H1 (cell line): ENCODE measurements at regions not wholly inside any gene's neighbourhood (a gene's known extent, or its start where the extent isn't known, plus 50 kb on each side); places are given as distances from the start of the nearest gene placed in this dataset.

ENCODE experiments used
- CTCF ChIA-PET: fragments of 300-600 bp; sonication (Branson Sonifier 250); formaldehyde crosslinking; loops from one replicate; lab custom pipeline; 2021; ENCODE audit not compliant: partially characterized antibody; lab: Charles Lee
- POLR2A ChIA-PET: fragments of 300-600 bp; sonication (Branson Sonifier 250); formaldehyde crosslinking; loops from one replicate; lab custom pipeline; 2021; ENCODE audit warnings: inconsistent platforms; ENCODE audit not compliant: partially characterized antibody; lab: Charles Lee
- DNase-seq, 2 experiments: peaks; one replicate each; pipeline versions ENCODE4 v3.0.0 to v3.0.0-alpha.2; 2010 to 2022; ENCODE audit warnings: low spot score in 2 of 2, low read depth in 1 of 2, mixed read lengths in 1 of 2
- FAIRE-seq: peaks from 2 replicates; lab custom pipeline; 2011; peaks lifted over from hg19 to GRCh38; lab: Jason Lieb, UNC
- H2AFZ ChIP-seq: 2 replicates; pipeline ENCODE4 v1.8.1; 2012; ENCODE audit warnings: low read length, inconsistent platforms
- H2AK5ac ChIP-seq: 2 replicates; pipeline ENCODE4 v1.6.1; 2013; ENCODE audit warnings: low read depth, low read length
- H2BK120ac ChIP-seq: replicated peaks from 2 replicates; pipeline ENCODE3; 2013; ENCODE audit warnings: low read depth, low read length, inconsistent platforms
- H2BK12ac ChIP-seq: 2 replicates; pipeline ENCODE4 v1.6.1; 2013; ENCODE audit warnings: low read depth, low read length
- H2BK15ac ChIP-seq: 2 replicates; pipeline ENCODE4 v1.6.1; 2013; ENCODE audit warnings: low read length
- H2BK20ac ChIP-seq: 2 replicates; pipeline ENCODE4 v1.6.1; 2013; ENCODE audit warnings: low read length
- H2BK5ac ChIP-seq: 2 replicates; pipeline ENCODE4 v1.6.1; 2013; ENCODE audit warnings: low read depth, low read length
- H3K14ac ChIP-seq: 2 replicates; pipeline ENCODE4 v1.6.1; 2013; ENCODE audit warnings: inconsistent platforms; ENCODE audit not compliant: insufficient read length
- H3K18ac ChIP-seq: 2 replicates; pipeline ENCODE4 v1.6.1; 2013; ENCODE audit warnings: low read length; ENCODE audit errors: extremely low read depth
- H3K23ac ChIP-seq: 2 replicates; pipeline ENCODE4 v1.6.1; 2013; ENCODE audit warnings: inconsistent platforms; ENCODE audit not compliant: insufficient read length
- H3K23me2 ChIP-seq: 2 replicates; pipeline ENCODE4 v1.6.1; 2013; ENCODE audit warnings: low read depth, low read length
- H3K27ac ChIP-seq: 2 replicates; pipeline ENCODE4 v1.6.1; 2011; ENCODE audit warnings: low read depth, low read length, inconsistent platforms
- H3K27me3 ChIP-seq, 4 experiments: replicated peaks in 1 of 4; 1 replicate in 1 of 4; 2 replicates in 3 of 4; pipeline versions ENCODE4 v1.6.1 to v1.8.1; 2011 to 2013; ENCODE audit warnings: low read length in 3 of 4, mild to moderate bottlenecking in 3 of 4, inconsistent platforms in 2 of 4, mixed read lengths in 2 of 4, moderate library complexity in 1 of 4; ENCODE audit not compliant: control insufficient read depth in 3 of 4, insufficient read depth in 3 of 4; ENCODE audit errors: extremely low read depth in 1 of 4
- H3K36me3 ChIP-seq, 4 experiments: 2 replicates each; pipeline versions ENCODE4 v1.6.1 to v1.8.1; 2011 to 2013; ENCODE audit warnings: mild to moderate bottlenecking in 4 of 4, low read length in 3 of 4, moderate library complexity in 2 of 4, control low read depth in 1 of 4, inconsistent platforms in 1 of 4; ENCODE audit not compliant: insufficient read depth in 4 of 4, control insufficient read depth in 2 of 4
- H3K4ac ChIP-seq: replicated peaks from 2 replicates; pipeline ENCODE3; 2013; ENCODE audit warnings: low read length, low read depth, mixed read lengths, inconsistent platforms; ENCODE audit not compliant: insufficient read length
- H3K4me1 ChIP-seq, 4 experiments: replicated peaks in 1 of 4; 1 replicate in 1 of 4; 2 replicates in 3 of 4; pipeline versions ENCODE4 v1.6.1 to v1.8.1; 2011 to 2013; ENCODE audit warnings: low read length in 3 of 4, inconsistent platforms in 2 of 4, mixed read lengths in 1 of 4; ENCODE audit not compliant: insufficient read depth in 4 of 4, control insufficient read depth in 3 of 4
- H3K4me2 ChIP-seq, 2 experiments: 2 replicates each; pipeline versions ENCODE4 v1.6.1 to v1.8.1; 2011 to 2013; ENCODE audit warnings: low read depth in 2 of 2, low read length in 2 of 2, control low read depth in 1 of 2, inconsistent platforms in 1 of 2, mild to moderate bottlenecking in 1 of 2; ENCODE audit not compliant: insufficient read depth in 1 of 2
- H3K4me3 ChIP-seq, 4 experiments: fragments of 200-600, 300-600 bp in 1 of 4; sonication (generic), shearing (Covaris generic), sonication (Bioruptor Twin) in 1 of 4; 2 replicates each; pipeline versions ENCODE4 v1.5.1 to v1.8.1; 2011 to 2016; ENCODE audit warnings: low read length in 4 of 4, low read depth in 3 of 4, control low read depth in 2 of 4, inconsistent platforms in 2 of 4, mild to moderate bottlenecking in 2 of 4, mixed read lengths in 1 of 4, moderate library complexity in 1 of 4; ENCODE audit not compliant: insufficient read depth in 2 of 4; ENCODE audit errors: extremely low read depth in 1 of 4
- H3K56ac ChIP-seq: replicated peaks from 2 replicates; pipeline ENCODE3; 2013; ENCODE audit warnings: low read depth, mild to moderate bottlenecking, mixed read lengths, low read length, inconsistent platforms; ENCODE audit not compliant: insufficient read length
- H3K79me1 ChIP-seq: 2 replicates; pipeline ENCODE4 v1.6.1; 2013; ENCODE audit warnings: low read depth, low read length, control low read depth
- H3K79me2 ChIP-seq, 2 experiments: 2 replicates each; pipeline versions ENCODE4 v1.6.1 to v1.8.1; 2012 to 2013; ENCODE audit warnings: low read length in 2 of 2, mild to moderate bottlenecking in 2 of 2, inconsistent platforms in 1 of 2; ENCODE audit not compliant: insufficient read depth in 2 of 2, control insufficient read depth in 1 of 2
- H3K9ac ChIP-seq, 4 experiments: replicated peaks in 1 of 4; 1 replicate in 1 of 4; 2 replicates in 3 of 4; pipeline versions ENCODE4 v1.6.1 to v1.8.1; 2011 to 2013; ENCODE audit warnings: low read depth in 3 of 4, low read length in 3 of 4, control low read depth in 2 of 4, mild to moderate bottlenecking in 2 of 4, moderate library complexity in 2 of 4, inconsistent platforms in 1 of 4; ENCODE audit errors: extremely low read depth in 1 of 4
- H3K9me3 ChIP-seq, 2 experiments: 2 replicates each; pipeline versions ENCODE4 v1.6.1 to v1.8.1; 2012 to 2013; ENCODE audit warnings: mild to moderate bottlenecking in 2 of 2, moderate library complexity in 2 of 2, control low read depth in 1 of 2, inconsistent platforms in 1 of 2, low read depth in 1 of 2, low read length in 1 of 2, mixed read lengths in 1 of 2; ENCODE audit not compliant: insufficient read depth in 2 of 2
- H4K20me1 ChIP-seq, 2 experiments: replicated peaks in 1 of 2; 2 replicates each; pipeline versions ENCODE3 to v1.8.1; 2011 to 2013; ENCODE audit warnings: inconsistent platforms in 2 of 2, low read length in 2 of 2, mild to moderate bottlenecking in 1 of 2; ENCODE audit not compliant: insufficient read depth in 2 of 2, control insufficient read depth in 1 of 2
- H4K5ac ChIP-seq: 2 replicates; pipeline ENCODE4 v1.6.1; 2013; ENCODE audit warnings: low read length, low read depth, mixed read lengths, inconsistent platforms; ENCODE audit not compliant: insufficient read length
- H4K8ac ChIP-seq: 2 replicates; pipeline ENCODE4 v1.8.0; 2013; ENCODE audit warnings: mild to moderate bottlenecking, moderate library complexity, low read length, inconsistent platforms; ENCODE audit not compliant: insufficient read depth; ENCODE audit errors: extremely low read depth
- H4K91ac ChIP-seq: replicated peaks from 2 replicates; pipeline ENCODE3; 2013; ENCODE audit warnings: low read length, mixed read lengths, inconsistent platforms; ENCODE audit not compliant: insufficient read length
- EZH2 ChIP-seq: fragments of 200-600 bp; sonication (generic); IDR thresholded peaks from 2 replicates; pipeline ENCODE4 v1.7.1; 2012; ENCODE audit warnings: low read depth, mild to moderate bottlenecking, moderate library complexity, low read length, inconsistent platforms; ENCODE audit not compliant: severe bottlenecking
- PHF8 ChIP-seq: fragments of 200-600 bp; sonication (generic); conservative IDR thresholded peaks from 2 replicates; pipeline ENCODE4 v1.7.1; 2012; ENCODE audit warnings: low read depth, mild to moderate bottlenecking, inconsistent platforms, low read length, moderate library complexity
- POLR2A ChIP-seq, 2 experiments: IDR thresholded peaks; 1 replicate in 1 of 2; 2 replicates in 1 of 2; pipeline ENCODE4 v1.6.1; 2011; ENCODE audit warnings: low read depth in 2 of 2, low read length in 2 of 2, mild to moderate bottlenecking in 2 of 2; ENCODE audit errors: control extremely low read depth in 1 of 2
- SRF ChIP-seq: IDR thresholded peaks from 2 replicates; pipeline ENCODE4 v1.6.1; 2011; ENCODE audit warnings: mild to moderate bottlenecking, low read depth, low read length, moderate library complexity
- TBP ChIP-seq: IDR thresholded peaks from 2 replicates; pipeline ENCODE4 v1.6.1; 2011; ENCODE audit warnings: low read depth, low read length, improper control_type of control experiment
- WGBS, 2 experiments: shearing (Covaris generic) in 1 of 2; methylation state at CpG; one replicate each; pipeline versions ENCODE4 v1.1.6 to v1.1.7; 2013 to 2015; ENCODE audit warnings: low lambda C conversion rate in 2 of 2, mixed read lengths in 2 of 2, inconsistent platforms in 1 of 2, low coverage in 1 of 2, missing lambda C conversion rate in 1 of 2; ENCODE audit not compliant: insufficient replicate concordance in 2 of 2, insufficient coverage in 1 of 2, insufficient read length in 1 of 2; ENCODE audit errors: extremely low coverage in 1 of 2, missing lambda C conversion rate in 1 of 2; 5-methylcytosine and 5-hydroxymethylcytosine counted together
- TF ChIP-seq, protein P1 (sequence below): IDR thresholded peaks from 2 replicates; pipeline ENCODE4 v1.6.1; 2012; ENCODE audit warnings: inconsistent platforms

- peak overlapping the region; percentile 50 for H3K4ac ChIP-seq
- H3K79me2 ChIP-seq = peaks cover 0 to 21% of the 10 kb centered on the region in 2 experiments; a peak in 2 of 4 replicates
- peaks cover 2 to 12% of the 10 kb centered on the region in 2 experiments for H4K20me1 ChIP-seq
- H2BK5ac ChIP-seq = no peak overlapping the region
- H3K23me2 ChIP-seq = no peaks in the 10 kb centered on the region; the same call in 1 of the 2 replicates
- H2AFZ ChIP-seq = no peak overlapping the region
- H3K18ac ChIP-seq = no peak overlapping the region; the same call in 1 of the 2 replicates
- no peak overlapping the region for H2BK15ac ChIP-seq
- no peaks in the 10 kb centered on the region for H3K36me3 ChIP-seq
- 0 out of 2 replicates have a peak overlapping the region, but pooled peaks have one; percentile 60 for H2BK12ac ChIP-seq
- no peaks in the 10 kb centered on the region; a peak in 1 of 7 replicates for H3K27me3 ChIP-seq
- H3K23ac ChIP-seq = no peak overlapping the region
- ChIA-PET POLR2A (no interaction called here), CTCF (interaction anchor here (2.6 to 4.3 kb wide), 2 partner anchors 10 to 16 kb away, joined by 8 to 22 read pairs; no protein-coding TSS in a partner anchor)
- H4K5ac ChIP-seq = no peak overlapping the region
- no peak overlapping the region for H2BK120ac ChIP-seq
- no peak overlapping the region for H3K14ac ChIP-seq
- H3K9ac ChIP-seq = no peak overlapping the region
- H3K79me1 ChIP-seq = peaks cover 12% of the 10 kb centered on the region
- H3K27ac ChIP-seq = no peak overlapping the region
- peaks cover 23 to 40% (median 31%) of the 10 kb centered on the region in 4 experiments for H3K4me1 ChIP-seq
- 70% methylated on average over 4 of the region's 5 CpGs; no CpG with 5 or more reads in 1 of the 2 experiments for WGBS, 2 experiments
- H3K4me3 ChIP-seq = no peak overlapping the region
- TF ChIP-seq POLR2A (IDR thresholded peaks at IDR 0.05; ENCODE audit: control extremely low read depth in 1 of 2, low read depth in 2 of 2, low read length in 2 of 2) (no peak), EZH2 (no peak), TBP (no peak), PHF8 (no peak), SRF (no peak)
- TF ChIP-seq, protein P1, sequence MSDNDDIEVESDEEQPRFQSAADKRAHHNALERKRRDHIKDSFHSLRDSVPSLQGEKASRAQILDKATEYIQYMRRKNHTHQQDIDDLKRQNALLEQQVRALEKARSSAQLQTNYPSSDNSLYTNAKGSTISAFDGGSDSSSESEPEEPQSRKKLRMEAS = no peak
- FAIRE-seq (no peak), DNase-seq (no peak)
- H4K91ac ChIP-seq = no peak overlapping the region
- H2BK20ac ChIP-seq = no peak overlapping the region
- H3K9me3 ChIP-seq = no peaks in the 10 kb centered on the region
- H4K8ac ChIP-seq = no peak overlapping the region
- H3K56ac ChIP-seq = no peak overlapping the region
- no peak overlapping the region for H2AK5ac ChIP-seq
- no peak overlapping the region; a peak in 1 of 4 replicates for H3K4me2 ChIP-seq
Observed at GRCh38 chr2:120894966-120895365, 159.3 kb downstream of the GLI2 start.
